H1 (cell line): ENCODE measurements at regions not wholly inside any gene's neighbourhood (a gene's known extent, or its start where the extent isn't known, plus 50 kb on each side); places are given as distances from the start of the nearest gene placed in this dataset.

Source experiments
- CTCF ChIA-PET: fragments of 300-600 bp; sonication (Branson Sonifier 250); formaldehyde crosslinking; loops from one replicate; lab custom pipeline; 2021; ENCODE audit not compliant: partially characterized antibody; lab: Charles Lee
- POLR2A ChIA-PET: fragments of 300-600 bp; sonication (Branson Sonifier 250); formaldehyde crosslinking; loops from one replicate; lab custom pipeline; 2021; ENCODE audit warnings: inconsistent platforms; ENCODE audit not compliant: partially characterized antibody; lab: Charles Lee
- DNase-seq, 2 experiments: peaks; one replicate each; pipeline versions ENCODE4 v3.0.0 to v3.0.0-alpha.2; 2010 to 2022; ENCODE audit warnings: low spot score in 2 of 2, low read depth in 1 of 2, mixed read lengths in 1 of 2
- FAIRE-seq: peaks from 2 replicates; lab custom pipeline; 2011; peaks lifted over from hg19 to GRCh38; lab: Jason Lieb, UNC
- H2AFZ ChIP-seq: 2 replicates; pipeline ENCODE4 v1.8.1; 2012; ENCODE audit warnings: low read length, inconsistent platforms
- H2AK5ac ChIP-seq: 2 replicates; pipeline ENCODE4 v1.6.1; 2013; ENCODE audit warnings: low read depth, low read length
- H2BK120ac ChIP-seq: replicated peaks from 2 replicates; pipeline ENCODE3; 2013; ENCODE audit warnings: low read depth, low read length, inconsistent platforms
- H2BK12ac ChIP-seq: 2 replicates; pipeline ENCODE4 v1.6.1; 2013; ENCODE audit warnings: low read depth, low read length
- H2BK15ac ChIP-seq: 2 replicates; pipeline ENCODE4 v1.6.1; 2013; ENCODE audit warnings: low read length
- H2BK20ac ChIP-seq: 2 replicates; pipeline ENCODE4 v1.6.1; 2013; ENCODE audit warnings: low read length
- H2BK5ac ChIP-seq: 2 replicates; pipeline ENCODE4 v1.6.1; 2013; ENCODE audit warnings: low read depth, low read length
- H3K14ac ChIP-seq: 2 replicates; pipeline ENCODE4 v1.6.1; 2013; ENCODE audit warnings: inconsistent platforms; ENCODE audit not compliant: insufficient read length
- H3K18ac ChIP-seq: 2 replicates; pipeline ENCODE4 v1.6.1; 2013; ENCODE audit warnings: low read length; ENCODE audit errors: extremely low read depth
- H3K23ac ChIP-seq: 2 replicates; pipeline ENCODE4 v1.6.1; 2013; ENCODE audit warnings: inconsistent platforms; ENCODE audit not compliant: insufficient read length
- H3K23me2 ChIP-seq: 2 replicates; pipeline ENCODE4 v1.6.1; 2013; ENCODE audit warnings: low read depth, low read length
- H3K27ac ChIP-seq: 2 replicates; pipeline ENCODE4 v1.6.1; 2011; ENCODE audit warnings: low read depth, low read length, inconsistent platforms
- H3K27me3 ChIP-seq, 4 experiments: replicated peaks in 1 of 4; 1 replicate in 1 of 4; 2 replicates in 3 of 4; pipeline versions ENCODE4 v1.6.1 to v1.8.1; 2011 to 2013; ENCODE audit warnings: low read length in 3 of 4, mild to moderate bottlenecking in 3 of 4, inconsistent platforms in 2 of 4, mixed read lengths in 2 of 4, moderate library complexity in 1 of 4; ENCODE audit not compliant: control insufficient read depth in 3 of 4, insufficient read depth in 3 of 4; ENCODE audit errors: extremely low read depth in 1 of 4
- H3K36me3 ChIP-seq, 4 experiments: 2 replicates each; pipeline versions ENCODE4 v1.6.1 to v1.8.1; 2011 to 2013; ENCODE audit warnings: mild to moderate bottlenecking in 4 of 4, low read length in 3 of 4, moderate library complexity in 2 of 4, control low read depth in 1 of 4, inconsistent platforms in 1 of 4; ENCODE audit not compliant: insufficient read depth in 4 of 4, control insufficient read depth in 2 of 4
- H3K4ac ChIP-seq: replicated peaks from 2 replicates; pipeline ENCODE3; 2013; ENCODE audit warnings: low read length, low read depth, mixed read lengths, inconsistent platforms; ENCODE audit not compliant: insufficient read length
- H3K4me1 ChIP-seq, 4 experiments: replicated peaks in 1 of 4; 1 replicate in 1 of 4; 2 replicates in 3 of 4; pipeline versions ENCODE4 v1.6.1 to v1.8.1; 2011 to 2013; ENCODE audit warnings: low read length in 3 of 4, inconsistent platforms in 2 of 4, mixed read lengths in 1 of 4; ENCODE audit not compliant: insufficient read depth in 4 of 4, control insufficient read depth in 3 of 4
- H3K4me2 ChIP-seq, 2 experiments: 2 replicates each; pipeline versions ENCODE4 v1.6.1 to v1.8.1; 2011 to 2013; ENCODE audit warnings: low read depth in 2 of 2, low read length in 2 of 2, control low read depth in 1 of 2, inconsistent platforms in 1 of 2, mild to moderate bottlenecking in 1 of 2; ENCODE audit not compliant: insufficient read depth in 1 of 2
- H3K4me3 ChIP-seq, 4 experiments: fragments of 200-600, 300-600 bp in 1 of 4; sonication (generic), shearing (Covaris generic), sonication (Bioruptor Twin) in 1 of 4; 2 replicates each; pipeline versions ENCODE4 v1.5.1 to v1.8.1; 2011 to 2016; ENCODE audit warnings: low read length in 4 of 4, low read depth in 3 of 4, control low read depth in 2 of 4, inconsistent platforms in 2 of 4, mild to moderate bottlenecking in 2 of 4, mixed read lengths in 1 of 4, moderate library complexity in 1 of 4; ENCODE audit not compliant: insufficient read depth in 2 of 4; ENCODE audit errors: extremely low read depth in 1 of 4
- H3K56ac ChIP-seq: replicated peaks from 2 replicates; pipeline ENCODE3; 2013; ENCODE audit warnings: low read depth, mild to moderate bottlenecking, mixed read lengths, low read length, inconsistent platforms; ENCODE audit not compliant: insufficient read length
- H3K79me1 ChIP-seq: 2 replicates; pipeline ENCODE4 v1.6.1; 2013; ENCODE audit warnings: low read depth, low read length, control low read depth
- H3K79me2 ChIP-seq, 2 experiments: 2 replicates each; pipeline versions ENCODE4 v1.6.1 to v1.8.1; 2012 to 2013; ENCODE audit warnings: low read length in 2 of 2, mild to moderate bottlenecking in 2 of 2, inconsistent platforms in 1 of 2; ENCODE audit not compliant: insufficient read depth in 2 of 2, control insufficient read depth in 1 of 2
- H3K9ac ChIP-seq, 4 experiments: replicated peaks in 1 of 4; 1 replicate in 1 of 4; 2 replicates in 3 of 4; pipeline versions ENCODE4 v1.6.1 to v1.8.1; 2011 to 2013; ENCODE audit warnings: low read depth in 3 of 4, low read length in 3 of 4, control low read depth in 2 of 4, mild to moderate bottlenecking in 2 of 4, moderate library complexity in 2 of 4, inconsistent platforms in 1 of 4; ENCODE audit errors: extremely low read depth in 1 of 4
- H3K9me3 ChIP-seq, 2 experiments: 2 replicates each; pipeline versions ENCODE4 v1.6.1 to v1.8.1; 2012 to 2013; ENCODE audit warnings: mild to moderate bottlenecking in 2 of 2, moderate library complexity in 2 of 2, control low read depth in 1 of 2, inconsistent platforms in 1 of 2, low read depth in 1 of 2, low read length in 1 of 2, mixed read lengths in 1 of 2; ENCODE audit not compliant: insufficient read depth in 2 of 2
- H4K20me1 ChIP-seq, 2 experiments: replicated peaks in 1 of 2; 2 replicates each; pipeline versions ENCODE3 to v1.8.1; 2011 to 2013; ENCODE audit warnings: inconsistent platforms in 2 of 2, low read length in 2 of 2, mild to moderate bottlenecking in 1 of 2; ENCODE audit not compliant: insufficient read depth in 2 of 2, control insufficient read depth in 1 of 2
- H4K5ac ChIP-seq: 2 replicates; pipeline ENCODE4 v1.6.1; 2013; ENCODE audit warnings: low read length, low read depth, mixed read lengths, inconsistent platforms; ENCODE audit not compliant: insufficient read length
- H4K8ac ChIP-seq: 2 replicates; pipeline ENCODE4 v1.8.0; 2013; ENCODE audit warnings: mild to moderate bottlenecking, moderate library complexity, low read length, inconsistent platforms; ENCODE audit not compliant: insufficient read depth; ENCODE audit errors: extremely low read depth
- H4K91ac ChIP-seq: replicated peaks from 2 replicates; pipeline ENCODE3; 2013; ENCODE audit warnings: low read length, mixed read lengths, inconsistent platforms; ENCODE audit not compliant: insufficient read length
- CHD1 ChIP-seq: IDR thresholded peaks from 2 replicates; pipeline ENCODE4 v1.6.1; 2012; ENCODE audit warnings: low read depth, low read length, improper control_type of control experiment
- CHD2 ChIP-seq: IDR thresholded peaks from 2 replicates; pipeline ENCODE4 v1.6.1; 2012; ENCODE audit warnings: low read length, improper control_type of control experiment
- HDAC6 ChIP-seq: IDR thresholded peaks from one replicate; pipeline ENCODE4 v1.7.1; 2012; ENCODE audit warnings: low read depth, mild to moderate bottlenecking, inconsistent platforms, low read length, moderate library complexity
- KDM5A ChIP-seq: fragments of 200-600 bp; IDR thresholded peaks from 2 replicates; pipeline ENCODE4 v1.7.1; 2012; ENCODE audit warnings: mild to moderate bottlenecking, low read length, inconsistent platforms, mixed read lengths
- MAFK ChIP-seq: IDR thresholded peaks from 2 replicates; pipeline ENCODE4 v1.6.1; 2012; ENCODE audit warnings: low read depth, mild to moderate bottlenecking, improper control_type of control experiment, low read length
- NRF1 ChIP-seq: IDR thresholded peaks from 2 replicates; pipeline ENCODE4 v1.6.1; 2011; ENCODE audit warnings: mild to moderate bottlenecking, low read depth, low read length, improper control_type of control experiment
- YY1 ChIP-seq: IDR thresholded peaks from 2 replicates; pipeline ENCODE4 v1.6.1; 2011; ENCODE audit warnings: low read depth, mild to moderate bottlenecking, low read length
- WGBS, 2 experiments: shearing (Covaris generic) in 1 of 2; methylation state at CpG; one replicate each; pipeline versions ENCODE4 v1.1.6 to v1.1.7; 2013 to 2015; ENCODE audit warnings: low lambda C conversion rate in 2 of 2, mixed read lengths in 2 of 2, inconsistent platforms in 1 of 2, low coverage in 1 of 2, missing lambda C conversion rate in 1 of 2; ENCODE audit not compliant: insufficient replicate concordance in 2 of 2, insufficient coverage in 1 of 2, insufficient read length in 1 of 2; ENCODE audit errors: extremely low coverage in 1 of 2, missing lambda C conversion rate in 1 of 2; 5-methylcytosine and 5-hydroxymethylcytosine counted together
- TF ChIP-seq, protein P1 (sequence below): IDR thresholded peaks from 2 replicates; pipeline ENCODE4 v1.6.1; 2012; ENCODE audit warnings: inconsistent platforms

GRCh38 chr14:65357113-65357512 is 55.4 kb upstream of the FUT8 start:
- Histone ChIP-seq H3K79me1 (no peaks in the 10 kb centered on the region), H4K91ac (no peak overlapping the region), H3K36me3 (no peaks in the 10 kb centered on the region), H3K4ac (no peak overlapping the region), H3K9me3 (no peaks in the 10 kb centered on the region), H3K79me2 (no peaks in the 10 kb centered on the region), H3K9ac (no peak overlapping the region), H2AFZ (no peak overlapping the region), H3K23ac (no peak overlapping the region), H4K8ac (no peak overlapping the region), H4K20me1 (no peaks in the 10 kb centered on the region), H3K14ac (no peak overlapping the region), H2BK5ac (no peak overlapping the region), H3K27ac (no peak overlapping the region), H3K18ac (no peak overlapping the region), H4K5ac (no peak overlapping the region), H3K56ac (no peak overlapping the region), H2BK120ac (no peak overlapping the region), H3K4me1 (peaks cover 0 to 5% (median 1%) of the 10 kb centered on the region in 4 experiments; a peak in 3 of 7 replicates), H3K23me2 (no peaks in the 10 kb centered on the region; the same call in 1 of the 2 replicates), H2BK12ac (no peak overlapping the region), H3K27me3 (no peaks in the 10 kb centered on the region; a peak in 1 of 7 replicates), H2AK5ac (no peak overlapping the region), H3K4me3 (no peak overlapping the region), H3K4me2 (no peak overlapping the region), H2BK20ac (no peak overlapping the region), H2BK15ac (no peak overlapping the region)
- TF ChIP-seq CHD2 (no peak), CHD1 (no peak), HDAC6 (no peak), NRF1 (no peak), MAFK (no peak), KDM5A (no peak), YY1 (no peak)
- TF ChIP-seq, protein P1, sequence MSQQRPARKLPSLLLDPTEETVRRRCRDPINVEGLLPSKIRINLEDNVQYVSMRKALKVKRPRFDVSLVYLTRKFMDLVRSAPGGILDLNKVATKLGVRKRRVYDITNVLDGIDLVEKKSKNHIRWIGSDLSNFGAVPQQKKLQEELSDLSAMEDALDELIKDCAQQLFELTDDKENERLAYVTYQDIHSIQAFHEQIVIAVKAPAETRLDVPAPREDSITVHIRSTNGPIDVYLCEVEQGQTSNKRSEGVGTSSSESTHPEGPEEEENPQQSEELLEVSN: no peak
- DNase-seq (no peak), FAIRE-seq (no peak)
- WGBS, 2 experiments: 100% methylated on average over 2 of the region's 2 CpGs; no CpG with 5 or more reads in 1 of the 2 experiments
- ChIA-PET POLR2A (no interaction called here), CTCF (no interaction called here)
